GM18868 (cell line): ENCODE measurements at regions not wholly inside any gene's neighbourhood (a gene's known extent, or its start where the extent isn't known, plus 50 kb on each side); places are given as distances from the start of the nearest gene placed in this dataset.
"Not testable (repeated sequence)": the region's sequence is repeated elsewhere in the genome, so short reads cannot be mapped to it uniquely, and the experiment has no call there.

ENCODE experiments used
- ATAC-seq: cut with Tn5 transposase; IDR thresholded peaks from one replicate; pipeline ENCODE4 v1.9.1; 2021; ENCODE audit warnings: mild to moderate bottlenecking, moderate library complexity; ENCODE audit not compliant: unreplicated experiment

GRCh38 chr10:130964771-130965170 lies 346.8 kb downstream of the TCERG1L start:
- ATAC-seq: no peak

DNA sequence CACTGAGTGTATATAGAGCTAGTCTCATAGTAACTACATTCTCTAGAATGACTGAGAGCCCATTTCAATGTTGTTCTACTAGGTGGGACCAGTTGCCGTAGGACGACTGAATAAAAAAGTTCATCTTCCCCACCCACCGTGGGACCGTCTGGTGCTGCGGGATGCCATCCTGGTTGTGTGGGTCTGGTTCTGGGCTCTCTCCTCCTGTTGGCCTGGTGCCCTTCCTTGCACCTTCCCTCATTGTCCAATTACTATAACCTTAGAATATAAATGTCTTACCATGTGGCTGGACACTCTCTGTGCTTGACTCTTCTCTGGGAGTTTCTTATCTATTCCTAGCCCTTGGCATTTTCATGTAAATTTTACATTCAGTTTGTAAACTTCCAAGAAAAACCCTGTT lies 344.4 kb downstream of the TCERG1L start:
- ATAC-seq: no peak

DNA sequence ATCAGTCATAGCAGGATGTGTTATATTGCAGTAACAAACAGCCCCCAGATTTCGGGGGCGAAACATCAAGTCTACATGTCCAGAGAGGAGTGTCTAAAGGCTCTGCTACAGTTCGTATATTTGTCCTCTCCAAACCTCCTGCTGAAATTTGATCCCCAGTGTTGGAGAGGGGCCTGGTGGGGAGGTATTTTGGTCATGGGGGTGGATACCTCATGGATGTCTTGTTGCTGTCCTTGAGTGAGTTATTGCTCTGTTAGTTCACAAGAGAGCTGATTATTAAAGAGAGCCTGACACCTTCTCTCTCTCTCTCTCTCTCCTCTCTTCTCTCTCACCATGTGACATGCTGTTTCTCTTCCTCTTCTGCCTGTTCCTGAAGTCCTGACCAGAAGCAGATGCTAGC lies 343.7 kb downstream of the TCERG1L start:
- no peak for ATAC-seq

DNA sequence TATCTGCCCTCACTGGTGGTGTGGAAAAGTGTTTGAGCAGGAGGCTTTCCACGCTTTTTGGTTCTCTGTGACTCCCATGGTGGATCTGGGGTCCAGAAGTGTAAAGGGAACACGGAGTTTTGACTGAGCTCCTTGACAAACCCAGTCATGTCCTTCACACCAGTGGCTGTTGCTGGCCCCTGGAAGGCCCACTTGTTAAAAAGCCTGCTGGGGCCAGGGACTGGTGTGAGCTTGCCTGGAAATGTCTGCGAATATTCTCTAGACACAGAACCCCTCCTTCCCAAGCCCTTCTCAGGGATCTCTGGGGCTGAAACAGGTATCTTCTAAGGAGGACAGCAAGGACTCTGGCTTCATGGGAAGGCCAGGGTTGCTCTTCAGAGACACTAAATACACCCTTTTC lies 343.0 kb downstream of the TCERG1L start:
- ATAC-seq: no peak

GRCh38 chr10:130968964-130969363 lies 342.6 kb downstream of the TCERG1L start:
- no peak for ATAC-seq

DNA sequence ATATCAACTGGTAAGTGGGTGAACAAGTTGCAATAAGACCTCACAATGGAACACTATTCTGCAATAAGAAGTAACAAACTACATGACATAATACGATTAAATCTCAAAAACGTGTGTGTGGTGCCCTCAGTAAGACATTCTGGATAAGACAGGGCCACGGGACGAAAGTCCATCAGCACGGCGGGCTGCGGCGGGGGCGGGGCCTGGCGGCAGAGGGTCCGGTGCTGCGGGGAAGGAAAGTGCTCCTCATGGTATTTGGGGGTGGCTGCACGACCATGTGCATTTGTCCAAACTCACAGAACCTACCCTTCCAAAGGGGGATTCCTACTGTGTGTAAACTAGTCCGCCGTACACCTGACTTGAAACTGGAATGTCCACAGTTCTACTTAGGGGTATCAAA lies 341.8 kb downstream of the TCERG1L start:
- no peak for ATAC-seq

GRCh38 chr10:130970341-130971122 lies 341.0 kb downstream of the TCERG1L start:
- no peak for ATAC-seq

DNA sequence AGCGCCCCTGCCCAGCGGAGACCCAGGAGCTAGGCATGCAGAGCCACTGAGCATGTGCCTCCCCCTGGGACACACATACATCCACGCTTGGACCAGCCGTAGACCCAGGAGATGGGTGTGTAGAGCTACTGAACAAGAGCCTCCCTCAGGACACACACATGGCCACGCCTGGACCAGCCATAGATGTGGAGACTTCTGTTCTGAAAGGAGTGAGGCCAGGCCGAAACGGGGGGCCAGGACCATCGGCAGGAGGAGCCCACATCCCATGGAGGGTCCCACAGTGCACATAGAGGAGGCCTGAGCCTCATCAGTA lies 340.4 kb downstream of the TCERG1L start:
- no peak for ATAC-seq

GRCh38 chr10:130973127-130973839 lies 338.2 kb downstream of the TCERG1L start:
- no peak for ATAC-seq

GRCh38 chr10:130974166-130974565 lies 337.4 kb downstream of the TCERG1L start:
- no peak for ATAC-seq

GRCh38 chr10:130975351-130975750 lies 336.2 kb downstream of the TCERG1L start:
- ATAC-seq: not testable (repeated sequence)

DNA sequence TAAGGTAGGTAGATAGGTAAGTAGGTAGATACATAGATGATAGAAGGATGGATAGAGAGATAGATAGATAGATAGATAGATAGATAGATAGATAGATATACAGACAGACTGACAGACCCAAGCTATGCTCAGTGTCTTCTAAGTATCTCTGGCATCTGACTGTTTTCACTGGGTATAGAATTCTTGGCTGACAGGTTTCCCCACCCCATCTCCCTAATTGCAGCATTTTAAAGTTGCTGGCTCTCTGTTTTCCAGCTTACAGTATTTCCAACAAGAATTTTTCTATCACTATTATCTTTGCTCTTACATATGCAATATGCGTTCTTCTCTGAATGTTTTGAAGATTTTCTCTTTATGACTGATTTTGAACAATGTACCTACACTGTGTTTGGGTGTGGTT lies 328.7 kb downstream of the TCERG1L start:
- no peak for ATAC-seq

DNA sequence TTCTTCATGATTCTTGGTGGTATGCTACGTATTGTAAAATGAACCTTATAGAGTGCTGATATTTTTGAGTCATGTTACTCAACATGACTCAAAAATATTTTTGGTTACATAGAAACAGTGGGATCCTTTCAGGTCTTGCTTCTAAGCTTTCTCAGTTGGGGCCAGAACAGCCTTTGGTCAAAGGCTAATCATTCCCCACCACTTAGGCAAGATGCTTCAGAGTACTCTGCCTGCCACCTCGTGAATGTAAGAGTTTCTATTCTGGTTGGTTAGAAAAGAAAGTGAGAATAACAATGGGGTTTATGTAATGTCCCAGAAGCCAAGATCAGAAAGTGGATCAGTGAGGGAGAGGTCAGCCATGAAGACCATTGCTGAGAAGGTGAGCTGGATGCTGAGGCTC lies 327.8 kb downstream of the TCERG1L start:
- no peak for ATAC-seq

DNA sequence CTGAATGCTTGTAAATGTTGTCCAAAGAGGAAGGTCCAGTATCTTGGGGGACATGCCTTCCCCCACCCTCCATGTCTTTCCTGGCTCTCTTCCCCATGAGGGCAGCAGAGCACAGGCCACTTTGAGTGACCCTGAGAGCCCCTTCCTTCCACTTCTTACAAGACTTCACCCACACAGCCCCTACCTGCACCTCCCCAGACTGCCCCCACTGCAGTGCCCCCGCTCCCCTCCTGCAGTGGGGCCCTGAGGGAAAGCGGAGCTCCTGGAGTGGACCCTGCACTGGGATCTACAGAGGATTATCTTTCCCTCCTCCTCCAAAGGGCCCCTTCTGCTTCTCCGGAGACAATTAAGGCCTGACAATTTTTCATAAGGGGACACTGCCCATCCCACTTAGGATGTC lies 326.8 kb downstream of the TCERG1L start:
- no peak for ATAC-seq

DNA sequence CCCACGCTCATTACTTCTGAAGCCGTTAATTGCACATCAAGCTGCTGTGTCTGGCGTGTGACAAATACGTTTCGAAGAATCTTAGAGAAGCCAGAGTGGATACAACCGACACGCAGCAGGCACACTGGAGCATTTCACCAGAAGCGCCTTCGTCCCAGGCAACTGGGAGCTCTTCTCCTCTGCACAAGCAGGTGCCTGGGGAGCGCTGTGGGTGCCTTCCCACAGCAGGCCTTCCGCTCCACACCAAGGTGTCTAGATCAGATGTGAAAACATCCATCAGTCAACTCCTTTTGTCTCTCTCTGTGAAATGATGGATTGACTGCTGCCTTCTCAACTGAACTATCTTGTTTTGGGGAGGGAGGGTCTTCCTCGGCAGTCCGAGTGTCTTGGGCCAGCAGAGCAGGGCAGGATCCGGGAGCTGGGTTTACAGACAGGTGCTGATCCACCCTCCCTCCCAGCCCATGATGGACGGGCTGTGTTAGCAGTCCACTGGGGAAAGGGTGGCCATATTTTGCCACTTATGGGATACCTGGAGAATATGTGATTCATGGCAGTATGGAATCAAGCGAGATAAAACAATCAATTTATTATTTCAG lies 326.3 kb downstream of the TCERG1L start:
- ATAC-seq: no peak

DNA sequence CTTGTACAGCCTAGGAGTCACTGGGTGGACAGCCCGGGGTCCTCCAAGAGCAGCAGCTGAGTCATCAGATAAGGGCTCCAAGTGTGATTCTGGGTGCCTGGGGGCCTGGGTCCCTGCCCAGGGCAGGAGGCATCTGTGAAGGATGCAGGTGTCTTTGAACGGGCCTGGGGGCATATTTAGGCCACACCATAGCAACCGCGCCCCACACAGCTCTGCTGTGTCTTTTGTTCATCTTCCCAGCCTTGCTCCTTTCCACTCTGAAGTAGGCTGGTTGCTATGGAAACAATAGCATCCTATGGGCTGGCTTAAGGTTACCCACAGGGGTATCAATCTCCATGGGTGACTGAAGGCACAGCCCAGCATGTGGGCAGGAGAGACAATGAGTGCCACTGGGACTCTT lies 324.7 kb downstream of the TCERG1L start:
- no peak for ATAC-seq

GRCh38 chr10:130987401-130987800 lies 324.1 kb downstream of the TCERG1L start:
- no peak for ATAC-seq

- ATAC-seq: no peak
Observed at GRCh38 chr10:130989670-130990232, 321.8 kb downstream of the TCERG1L start.

- ATAC-seq: no peak
Observed at GRCh38 chr10:130990486-130990885, 321.0 kb downstream of the TCERG1L start.

- no peak for ATAC-seq
Observed at GRCh38 chr10:130992802-130993523, 318.6 kb downstream of the TCERG1L start.

GRCh38 chr10:130993612-130994011 lies 317.9 kb downstream of the TCERG1L start:
- ATAC-seq: no peak
